GM23338 (cell line): ENCODE measurements at regions not wholly inside any gene's neighbourhood (a gene's known extent, or its start where the extent isn't known, plus 50 kb on each side); places are given as distances from the start of the nearest gene placed in this dataset.

ENCODE experiments used
- ATAC-seq: fragments of 200-7000 bp; cut with Tn5 transposase; 3 replicates; pipeline ENCODE4 v1.9.1; 2020
- DNase-seq: peaks from one replicate; pipeline ENCODE4 v3.0.0-alpha.2; 2015; ENCODE audit warnings: low spot score
- H2AFZ ChIP-seq: fragments of 200-600 bp; sonication (generic); 2 replicates; pipeline ENCODE4 v1.8.0; 2016; ENCODE audit warnings: antibody characterized with exemption, mild to moderate bottlenecking, moderate library complexity
- H3F3A ChIP-seq: fragments of 200-600 bp; sonication (generic); replicated peaks from 2 replicates; pipeline ENCODE4 v1.8.0; 2017; ENCODE audit warnings: antibody characterized with exemption, mixed run types, low read depth
- H3K27ac ChIP-seq: fragments of 200-600 bp; sonication (generic); 2 replicates; pipeline ENCODE4 v1.6.1; 2016; ENCODE audit warnings: low read depth
- H3K27me3 ChIP-seq: fragments of 200-600 bp; sonication (generic); 2 replicates; pipeline ENCODE4 v1.8.0; 2016; ENCODE audit warnings: mild to moderate bottlenecking, mixed run types, moderate library complexity; ENCODE audit not compliant: insufficient read depth
- H3K36me3 ChIP-seq: fragments of 200-600 bp; sonication (generic); 2 replicates; pipeline ENCODE4 v1.8.0; 2016; ENCODE audit warnings: mild to moderate bottlenecking; ENCODE audit not compliant: insufficient read depth
- H3K4me1 ChIP-seq: fragments of 200-600 bp; sonication (generic); 2 replicates; pipeline ENCODE4 v1.8.0; 2016; ENCODE audit warnings: mild to moderate bottlenecking, moderate library complexity; ENCODE audit not compliant: insufficient read depth
- H3K4me2 ChIP-seq: fragments of 200-600 bp; sonication (generic); 2 replicates; pipeline ENCODE4 v1.7.1; 2017; ENCODE audit warnings: mixed run types
- H3K4me3 ChIP-seq: fragments of 200-600 bp; sonication (generic); 2 replicates; pipeline ENCODE4 v1.6.1; 2016; ENCODE audit warnings: mixed run types
- H3K79me2 ChIP-seq: fragments of 200-600 bp; sonication (generic); replicated peaks from 2 replicates; pipeline ENCODE4 v1.8.0; 2017; ENCODE audit warnings: mild to moderate bottlenecking; ENCODE audit not compliant: insufficient read depth
- H3K9me2 ChIP-seq: fragments of 200-600 bp; sonication (generic); 2 replicates; pipeline ENCODE4 v1.8.0; 2017; ENCODE audit not compliant: insufficient read depth
- H4K20me1 ChIP-seq: fragments of 200-600 bp; sonication (generic); replicated peaks from 2 replicates; pipeline ENCODE4 v1.8.0; 2017; ENCODE audit warnings: mild to moderate bottlenecking; ENCODE audit not compliant: insufficient read depth
- H3K27ac Mint-ChIP-seq: 2 replicates; pipeline ENCODE4 v1.8.0; 2020; ENCODE audit warnings: inconsistent platforms, mild to moderate bottlenecking, moderate library complexity, mixed read lengths
- H3K27me3 Mint-ChIP-seq: 3 replicates; pipeline ENCODE4 v1.8.0; 2022; ENCODE audit warnings: low read depth, mild to moderate bottlenecking, moderate library complexity, mixed read lengths, inconsistent platforms; ENCODE audit not compliant: insufficient read depth, poor library complexity
- H3K36me3 Mint-ChIP-seq: 3 replicates; pipeline ENCODE4 v1.8.0; 2021; ENCODE audit warnings: low read depth, mild to moderate bottlenecking, inconsistent platforms, moderate library complexity, mixed read lengths
- H3K4me1 Mint-ChIP-seq: 3 replicates; pipeline ENCODE4 v1.8.0; 2020; ENCODE audit warnings: mild to moderate bottlenecking, inconsistent platforms, mixed read lengths
- H3K4me3 Mint-ChIP-seq: 3 replicates; pipeline ENCODE4 v1.8.0; 2021; ENCODE audit warnings: moderate library complexity, mild to moderate bottlenecking, inconsistent platforms, mixed read lengths
- H3K9me3 Mint-ChIP-seq: 3 replicates; pipeline ENCODE4 v1.8.0; 2020; ENCODE audit warnings: moderate library complexity, mild to moderate bottlenecking, inconsistent platforms, mixed read lengths
- CREB1 ChIP-seq: fragments of 250-450 bp; sonication (Bioruptor Pico); IDR thresholded peaks from 2 replicates; pipeline ENCODE4 v1.5.0; 2020; ENCODE audit warnings: low read depth, mild to moderate bottlenecking, moderate library complexity
- EZH2 ChIP-seq: fragments of 200-600 bp; sonication (generic); IDR thresholded peaks from one replicate; pipeline ENCODE4 v1.8.0; 2017; ENCODE audit warnings: antibody characterized with exemption, mild to moderate bottlenecking, low read depth; ENCODE audit not compliant: unreplicated experiment
- EZH2phosphoT487 ChIP-seq: fragments of 200-600 bp; sonication (generic); IDR thresholded peaks from one replicate; pipeline ENCODE4 v1.8.1; 2018; ENCODE audit warnings: antibody characterized with exemption; ENCODE audit not compliant: unreplicated experiment
- JUNB ChIP-seq: IDR thresholded peaks from one replicate; pipeline ENCODE4 v1.6.1; 2016; ENCODE audit warnings: antibody characterized with exemption; ENCODE audit not compliant: unreplicated experiment
- NANOG ChIP-seq: IDR thresholded peaks from 2 replicates; pipeline ENCODE4 v1.6.1; 2016; ENCODE audit warnings: antibody characterized with exemption, borderline replicate concordance
- POLR2AphosphoS5 ChIP-seq: IDR thresholded peaks from 2 replicates; pipeline ENCODE4 v1.6.1; 2016; ENCODE audit warnings: antibody characterized with exemption, low read depth
- STAT1 ChIP-seq: IDR thresholded peaks from one replicate; pipeline ENCODE4 v1.6.1; 2016; ENCODE audit warnings: antibody characterized with exemption; ENCODE audit not compliant: unreplicated experiment
- ZNF114 ChIP-seq: fragments of 250-450 bp; sonication (Bioruptor Pico); IDR thresholded peaks from 2 replicates; pipeline ENCODE4 v1.5.0; 2020; ENCODE audit warnings: mild to moderate bottlenecking, moderate library complexity
- ZNF331 ChIP-seq: fragments of 250-450 bp; sonication (Bioruptor Pico); IDR thresholded peaks from 2 replicates; pipeline ENCODE4 v1.5.0; 2020; ENCODE audit warnings: low read depth, mild to moderate bottlenecking, moderate library complexity
- TF ChIP-seq, protein P1 (sequence below), 2 experiments: fragments of 200-600 bp in 1 of 2; sonication (generic) in 1 of 2; conservative IDR thresholded peaks; 2 replicates each; pipeline versions ENCODE4 v1.5.1 to v1.6.1; 2016 to 2017; ENCODE audit warnings: antibody characterized with exemption in 2 of 2, low read depth in 2 of 2, mild to moderate bottlenecking in 2 of 2, moderate library complexity in 1 of 2
- TF ChIP-seq, protein P2 (sequence below): IDR thresholded peaks from 2 replicates; pipeline ENCODE4 v1.6.1; 2016; ENCODE audit warnings: antibody characterized with exemption
- TF ChIP-seq, protein P3 (sequence below): IDR thresholded peaks from one replicate; pipeline ENCODE4 v1.6.1; 2018; ENCODE audit warnings: antibody characterized with exemption; ENCODE audit not compliant: unreplicated experiment
- TF ChIP-seq, protein P4 (sequence below): fragments of 250-450 bp; sonication (Bioruptor Pico); IDR thresholded peaks from 2 replicates; pipeline ENCODE4 v1.5.0; 2020; ENCODE audit warnings: mild to moderate bottlenecking, moderate library complexity

DNA sequence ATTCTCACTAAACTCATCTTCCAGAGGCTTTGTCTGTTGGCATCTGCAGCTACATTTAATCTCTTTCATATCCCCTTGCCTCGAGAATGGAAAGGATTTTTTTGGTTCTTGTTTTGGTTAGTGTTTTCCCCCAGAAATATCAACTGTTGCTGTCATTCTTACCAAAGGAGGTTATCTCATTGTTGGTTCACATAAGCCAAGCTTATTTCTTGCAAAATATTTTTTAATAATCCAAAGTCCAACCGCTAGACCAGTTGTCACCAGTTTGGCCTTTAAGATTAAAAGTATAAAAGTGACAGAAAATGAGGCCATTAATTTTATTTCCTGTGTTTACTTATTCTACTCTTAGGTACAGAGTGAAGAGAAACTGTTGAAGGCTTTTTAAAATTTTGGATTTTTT lies 66.5 kb upstream of the PROX1 start:
- Mint-ChIP-seq H3K4me3 (no peak overlapping the region), H3K9me3 (no peaks in the 10 kb centered on the region; the same call in 2 of the 3 replicates), H3K27ac (no peak overlapping the region), H3K36me3 (no peaks in the 10 kb centered on the region), H3K27me3 (no peaks in the 10 kb centered on the region), H3K4me1 (no peaks in the 10 kb centered on the region)
- H3K27me3 ChIP-seq: no peaks in the 10 kb centered on the region
- H3K4me3 ChIP-seq: no peak overlapping the region
- H4K20me1 ChIP-seq: no peaks in the 10 kb centered on the region
- DNase-seq (no peak), ATAC-seq (no peak)
- no peak overlapping the region for H2AFZ ChIP-seq
- H3K36me3 ChIP-seq: no peaks in the 10 kb centered on the region
- no peak overlapping the region for H3K4me2 ChIP-seq
- H3K4me1 ChIP-seq: no peaks in the 10 kb centered on the region
- no peak overlapping the region for H3K27ac ChIP-seq
- H3K9me2 ChIP-seq: peaks cover 10% of the 10 kb centered on the region; the same call in 1 of the 2 replicates
- H3K79me2 ChIP-seq: no peaks in the 10 kb centered on the region
- TF ChIP-seq JUNB (no peak), POLR2AphosphoS5 (no peak), NANOG (no peak), ZNF331 (CRISPR knock-in tag) (no peak), EZH2 (no peak), ZNF114 (CRISPR knock-in tag) (no peak), CREB1 (CRISPR knock-in tag) (no peak), EZH2phosphoT487 (no peak), STAT1 (no peak)
- TF ChIP-seq, protein P1, sequence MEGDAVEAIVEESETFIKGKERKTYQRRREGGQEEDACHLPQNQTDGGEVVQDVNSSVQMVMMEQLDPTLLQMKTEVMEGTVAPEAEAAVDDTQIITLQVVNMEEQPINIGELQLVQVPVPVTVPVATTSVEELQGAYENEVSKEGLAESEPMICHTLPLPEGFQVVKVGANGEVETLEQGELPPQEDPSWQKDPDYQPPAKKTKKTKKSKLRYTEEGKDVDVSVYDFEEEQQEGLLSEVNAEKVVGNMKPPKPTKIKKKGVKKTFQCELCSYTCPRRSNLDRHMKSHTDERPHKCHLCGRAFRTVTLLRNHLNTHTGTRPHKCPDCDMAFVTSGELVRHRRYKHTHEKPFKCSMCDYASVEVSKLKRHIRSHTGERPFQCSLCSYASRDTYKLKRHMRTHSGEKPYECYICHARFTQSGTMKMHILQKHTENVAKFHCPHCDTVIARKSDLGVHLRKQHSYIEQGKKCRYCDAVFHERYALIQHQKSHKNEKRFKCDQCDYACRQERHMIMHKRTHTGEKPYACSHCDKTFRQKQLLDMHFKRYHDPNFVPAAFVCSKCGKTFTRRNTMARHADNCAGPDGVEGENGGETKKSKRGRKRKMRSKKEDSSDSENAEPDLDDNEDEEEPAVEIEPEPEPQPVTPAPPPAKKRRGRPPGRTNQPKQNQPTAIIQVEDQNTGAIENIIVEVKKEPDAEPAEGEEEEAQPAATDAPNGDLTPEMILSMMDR (conservative IDR thresholded peaks at IDR 0.05; ENCODE audit: low read depth in 2 of 2): no peak
- TF ChIP-seq, protein P2, sequence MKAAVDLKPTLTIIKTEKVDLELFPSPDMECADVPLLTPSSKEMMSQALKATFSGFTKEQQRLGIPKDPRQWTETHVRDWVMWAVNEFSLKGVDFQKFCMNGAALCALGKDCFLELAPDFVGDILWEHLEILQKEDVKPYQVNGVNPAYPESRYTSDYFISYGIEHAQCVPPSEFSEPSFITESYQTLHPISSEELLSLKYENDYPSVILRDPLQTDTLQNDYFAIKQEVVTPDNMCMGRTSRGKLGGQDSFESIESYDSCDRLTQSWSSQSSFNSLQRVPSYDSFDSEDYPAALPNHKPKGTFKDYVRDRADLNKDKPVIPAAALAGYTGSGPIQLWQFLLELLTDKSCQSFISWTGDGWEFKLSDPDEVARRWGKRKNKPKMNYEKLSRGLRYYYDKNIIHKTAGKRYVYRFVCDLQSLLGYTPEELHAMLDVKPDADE: no peak
- TF ChIP-seq, protein P3, sequence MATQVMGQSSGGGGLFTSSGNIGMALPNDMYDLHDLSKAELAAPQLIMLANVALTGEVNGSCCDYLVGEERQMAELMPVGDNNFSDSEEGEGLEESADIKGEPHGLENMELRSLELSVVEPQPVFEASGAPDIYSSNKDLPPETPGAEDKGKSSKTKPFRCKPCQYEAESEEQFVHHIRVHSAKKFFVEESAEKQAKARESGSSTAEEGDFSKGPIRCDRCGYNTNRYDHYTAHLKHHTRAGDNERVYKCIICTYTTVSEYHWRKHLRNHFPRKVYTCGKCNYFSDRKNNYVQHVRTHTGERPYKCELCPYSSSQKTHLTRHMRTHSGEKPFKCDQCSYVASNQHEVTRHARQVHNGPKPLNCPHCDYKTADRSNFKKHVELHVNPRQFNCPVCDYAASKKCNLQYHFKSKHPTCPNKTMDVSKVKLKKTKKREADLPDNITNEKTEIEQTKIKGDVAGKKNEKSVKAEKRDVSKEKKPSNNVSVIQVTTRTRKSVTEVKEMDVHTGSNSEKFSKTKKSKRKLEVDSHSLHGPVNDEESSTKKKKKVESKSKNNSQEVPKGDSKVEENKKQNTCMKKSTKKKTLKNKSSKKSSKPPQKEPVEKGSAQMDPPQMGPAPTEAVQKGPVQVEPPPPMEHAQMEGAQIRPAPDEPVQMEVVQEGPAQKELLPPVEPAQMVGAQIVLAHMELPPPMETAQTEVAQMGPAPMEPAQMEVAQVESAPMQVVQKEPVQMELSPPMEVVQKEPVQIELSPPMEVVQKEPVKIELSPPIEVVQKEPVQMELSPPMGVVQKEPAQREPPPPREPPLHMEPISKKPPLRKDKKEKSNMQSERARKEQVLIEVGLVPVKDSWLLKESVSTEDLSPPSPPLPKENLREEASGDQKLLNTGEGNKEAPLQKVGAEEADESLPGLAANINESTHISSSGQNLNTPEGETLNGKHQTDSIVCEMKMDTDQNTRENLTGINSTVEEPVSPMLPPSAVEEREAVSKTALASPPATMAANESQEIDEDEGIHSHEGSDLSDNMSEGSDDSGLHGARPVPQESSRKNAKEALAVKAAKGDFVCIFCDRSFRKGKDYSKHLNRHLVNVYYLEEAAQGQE: no peak
- TF ChIP-seq, protein P4, sequence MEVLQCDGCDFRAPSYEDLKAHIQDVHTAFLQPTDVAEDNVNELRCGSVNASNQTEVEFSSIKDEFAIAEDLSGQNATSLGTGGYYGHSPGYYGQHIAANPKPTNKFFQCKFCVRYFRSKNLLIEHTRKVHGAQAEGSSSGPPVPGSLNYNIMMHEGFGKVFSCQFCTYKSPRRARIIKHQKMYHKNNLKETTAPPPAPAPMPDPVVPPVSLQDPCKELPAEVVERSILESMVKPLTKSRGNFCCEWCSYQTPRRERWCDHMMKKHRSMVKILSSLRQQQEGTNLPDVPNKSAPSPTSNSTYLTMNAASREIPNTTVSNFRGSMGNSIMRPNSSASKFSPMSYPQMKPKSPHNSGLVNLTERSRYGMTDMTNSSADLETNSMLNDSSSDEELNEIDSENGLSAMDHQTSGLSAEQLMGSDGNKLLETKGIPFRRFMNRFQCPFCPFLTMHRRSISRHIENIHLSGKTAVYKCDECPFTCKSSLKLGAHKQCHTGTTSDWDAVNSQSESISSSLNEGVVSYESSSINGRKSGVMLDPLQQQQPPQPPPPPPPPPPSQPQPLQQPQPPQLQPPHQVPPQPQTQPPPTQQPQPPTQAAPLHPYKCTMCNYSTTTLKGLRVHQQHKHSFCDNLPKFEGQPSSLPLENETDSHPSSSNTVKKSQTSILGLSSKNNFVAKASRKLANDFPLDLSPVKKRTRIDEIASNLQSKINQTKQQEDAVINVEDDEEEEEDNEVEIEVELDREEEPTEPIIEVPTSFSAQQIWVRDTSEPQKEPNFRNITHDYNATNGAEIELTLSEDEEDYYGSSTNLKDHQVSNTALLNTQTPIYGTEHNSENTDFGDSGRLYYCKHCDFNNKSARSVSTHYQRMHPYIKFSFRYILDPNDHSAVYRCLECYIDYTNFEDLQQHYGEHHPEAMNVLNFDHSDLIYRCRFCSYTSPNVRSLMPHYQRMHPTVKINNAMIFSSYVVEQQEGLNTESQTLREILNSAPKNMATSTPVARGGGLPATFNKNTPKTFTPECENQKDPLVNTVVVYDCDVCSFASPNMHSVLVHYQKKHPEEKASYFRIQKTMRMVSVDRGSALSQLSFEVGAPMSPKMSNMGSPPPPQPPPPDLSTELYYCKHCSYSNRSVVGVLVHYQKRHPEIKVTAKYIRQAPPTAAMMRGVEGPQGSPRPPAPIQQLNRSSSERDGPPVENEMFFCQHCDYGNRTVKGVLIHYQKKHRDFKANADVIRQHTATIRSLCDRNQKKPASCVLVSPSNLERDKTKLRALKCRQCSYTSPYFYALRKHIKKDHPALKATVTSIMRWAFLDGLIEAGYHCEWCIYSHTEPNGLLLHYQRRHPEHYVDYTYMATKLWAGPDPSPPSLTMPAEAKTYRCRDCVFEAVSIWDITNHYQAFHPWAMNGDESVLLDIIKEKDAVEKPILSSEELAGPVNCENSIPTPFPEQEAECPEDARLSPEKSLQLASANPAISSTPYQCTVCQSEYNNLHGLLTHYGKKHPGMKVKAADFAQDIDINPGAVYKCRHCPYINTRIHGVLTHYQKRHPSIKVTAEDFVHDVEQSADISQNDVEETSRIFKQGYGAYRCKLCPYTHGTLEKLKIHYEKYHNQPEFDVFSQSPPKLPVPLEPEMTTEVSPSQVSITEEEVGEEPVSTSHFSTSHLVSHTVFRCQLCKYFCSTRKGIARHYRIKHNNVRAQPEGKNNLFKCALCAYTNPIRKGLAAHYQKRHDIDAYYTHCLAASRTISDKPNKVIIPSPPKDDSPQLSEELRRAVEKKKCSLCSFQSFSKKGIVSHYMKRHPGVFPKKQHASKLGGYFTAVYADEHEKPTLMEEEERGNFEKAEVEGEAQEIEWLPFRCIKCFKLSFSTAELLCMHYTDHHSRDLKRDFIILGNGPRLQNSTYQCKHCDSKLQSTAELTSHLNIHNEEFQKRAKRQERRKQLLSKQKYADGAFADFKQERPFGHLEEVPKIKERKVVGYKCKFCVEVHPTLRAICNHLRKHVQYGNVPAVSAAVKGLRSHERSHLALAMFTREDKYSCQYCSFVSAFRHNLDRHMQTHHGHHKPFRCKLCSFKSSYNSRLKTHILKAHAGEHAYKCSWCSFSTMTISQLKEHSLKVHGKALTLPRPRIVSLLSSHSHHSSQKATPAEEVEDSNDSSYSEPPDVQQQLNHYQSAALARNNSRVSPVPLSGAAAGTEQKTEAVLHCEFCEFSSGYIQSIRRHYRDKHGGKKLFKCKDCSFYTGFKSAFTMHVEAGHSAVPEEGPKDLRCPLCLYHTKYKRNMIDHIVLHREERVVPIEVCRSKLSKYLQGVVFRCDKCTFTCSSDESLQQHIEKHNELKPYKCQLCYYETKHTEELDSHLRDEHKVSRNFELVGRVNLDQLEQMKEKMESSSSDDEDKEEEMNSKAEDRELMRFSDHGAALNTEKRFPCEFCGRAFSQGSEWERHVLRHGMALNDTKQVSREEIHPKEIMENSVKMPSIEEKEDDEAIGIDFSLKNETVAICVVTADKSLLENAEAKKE (CRISPR knock-in tag): no peak
- no peaks in the 10 kb centered on the region for H3F3A ChIP-seq
